Stimulated activated CD4-positive, alpha-beta T cell treated with anti-CD3 and anti-CD28 coated beads, Interleukin-12 subunit alpha, Interleukin-12 subunit beta, amount 100 ng/mL, for 48 hours (primary cell): ENCODE measurements at regions not wholly inside any gene's neighbourhood (a gene's known extent, or its start where the extent isn't known, plus 50 kb on each side); places are given as distances from the start of the nearest gene placed in this dataset.
"Not testable (repeated sequence)": the region's sequence is repeated elsewhere in the genome, so short reads cannot be mapped to it uniquely, and the experiment has no call there.

Experiments used
- DNase-seq, 3 donors: peaks; one replicate each; pipeline ENCODE4 v3.0.0-alpha.2; 2020; ENCODE audit warnings: low read depth in 2 of 3, low spot score in 1 of 3

DNA sequence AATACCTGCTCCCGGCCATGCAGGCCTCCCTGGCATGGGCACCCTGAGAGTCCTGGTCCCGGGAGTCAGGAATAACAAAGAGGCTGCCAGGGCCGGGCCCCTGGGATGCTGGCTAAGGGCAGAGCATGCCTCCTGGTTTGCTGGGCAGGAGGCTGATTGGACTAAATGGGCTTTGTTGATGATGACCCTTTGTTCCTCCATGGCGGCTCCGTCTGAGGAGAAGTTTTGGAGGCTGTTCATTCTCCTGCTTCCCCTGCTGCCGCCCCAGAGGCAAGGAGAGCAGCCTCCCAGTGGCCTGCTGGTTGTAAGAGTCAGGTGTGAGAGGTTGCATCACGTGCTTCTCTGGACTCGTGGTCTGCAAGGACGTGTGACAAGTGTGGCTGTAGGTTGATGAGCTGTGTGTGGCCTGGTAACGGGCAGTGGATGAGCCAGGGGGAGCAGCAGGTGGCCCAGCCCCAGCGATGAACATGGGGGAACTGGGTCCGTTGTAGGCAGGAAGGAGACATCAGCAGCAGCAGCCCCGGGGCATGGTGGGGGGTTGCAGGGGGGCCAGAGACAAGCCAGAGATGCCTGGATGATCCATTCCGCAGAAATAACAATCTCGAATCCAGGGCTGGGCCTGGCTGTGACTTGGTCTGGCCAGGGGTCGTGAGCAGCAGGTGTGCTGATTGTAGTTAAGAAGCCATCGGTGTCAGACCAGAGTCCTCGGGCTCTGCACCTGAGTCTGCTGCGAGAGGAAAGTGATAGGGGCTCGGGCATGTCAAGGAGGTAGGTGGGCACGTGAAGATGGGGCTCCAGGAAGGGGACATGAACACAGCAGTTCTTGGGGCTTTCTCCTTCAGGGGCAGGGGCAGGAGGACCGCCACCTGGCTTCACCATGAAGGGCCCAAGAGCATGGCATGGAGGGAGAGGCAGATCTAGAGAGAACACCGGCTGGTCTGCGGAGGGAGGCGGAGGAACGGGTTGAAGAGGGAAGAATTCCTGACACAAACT, 101.4 kb downstream of the TNFRSF13B start:
- DNase-seq: no peak

DNA sequence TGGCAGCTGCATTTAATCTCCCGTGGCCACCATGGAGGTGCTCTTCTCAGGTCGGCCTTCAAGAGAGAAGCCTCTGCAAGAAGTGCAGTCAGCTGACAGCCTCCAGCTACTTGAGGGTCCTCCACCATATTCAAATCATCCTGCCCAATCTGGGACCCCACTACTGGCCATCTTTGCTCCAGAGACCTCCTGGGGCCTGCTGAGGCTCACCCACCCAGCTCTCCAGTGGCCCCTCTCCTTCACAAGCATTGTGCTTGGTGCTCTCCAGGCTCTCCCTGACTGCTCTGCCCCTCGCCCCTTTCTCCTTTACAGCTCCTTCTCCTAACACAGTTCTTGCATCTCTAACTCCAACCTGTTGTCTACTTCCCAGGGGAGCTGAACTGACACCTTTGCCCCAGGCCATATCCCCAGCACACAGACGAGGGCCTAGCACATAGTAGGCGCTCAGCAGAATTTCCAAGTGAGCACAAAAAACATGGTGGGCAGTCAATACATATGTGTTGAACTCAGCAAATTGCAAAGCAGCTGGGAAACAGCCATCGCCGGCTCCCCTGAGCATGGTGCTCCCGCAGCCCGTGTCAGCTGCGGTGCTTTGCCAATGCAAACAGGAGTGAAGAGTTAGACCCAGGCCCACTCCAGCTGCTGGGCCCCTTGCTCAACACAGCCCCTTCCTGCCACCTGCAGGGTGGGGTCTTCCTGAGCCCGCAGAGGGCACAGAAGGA, 102.2 kb downstream of the TNFRSF13B start:
- DNase-seq: not testable (repeated sequence)

DNA sequence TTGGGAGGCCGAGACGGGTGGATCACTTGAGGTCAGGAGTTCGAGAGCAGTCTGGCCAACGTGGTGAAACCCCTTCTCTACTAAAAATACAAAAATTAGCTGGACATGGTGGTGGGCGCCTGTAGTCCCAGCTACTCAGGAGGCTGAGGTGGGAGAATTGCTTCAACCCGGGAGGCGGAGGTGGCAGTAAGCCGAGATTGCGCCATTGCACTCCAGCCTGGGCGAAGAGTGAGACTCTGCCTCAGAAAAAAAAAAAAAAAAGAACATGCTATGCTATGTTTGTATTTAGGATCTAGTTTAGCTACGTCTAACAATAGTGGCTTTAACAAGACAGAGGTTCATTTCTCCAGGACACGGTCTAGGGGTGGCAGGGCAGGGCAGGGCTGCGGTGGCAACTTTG, 103.3 kb downstream of the TNFRSF13B start:
- not testable (repeated sequence) for DNase-seq

DNA sequence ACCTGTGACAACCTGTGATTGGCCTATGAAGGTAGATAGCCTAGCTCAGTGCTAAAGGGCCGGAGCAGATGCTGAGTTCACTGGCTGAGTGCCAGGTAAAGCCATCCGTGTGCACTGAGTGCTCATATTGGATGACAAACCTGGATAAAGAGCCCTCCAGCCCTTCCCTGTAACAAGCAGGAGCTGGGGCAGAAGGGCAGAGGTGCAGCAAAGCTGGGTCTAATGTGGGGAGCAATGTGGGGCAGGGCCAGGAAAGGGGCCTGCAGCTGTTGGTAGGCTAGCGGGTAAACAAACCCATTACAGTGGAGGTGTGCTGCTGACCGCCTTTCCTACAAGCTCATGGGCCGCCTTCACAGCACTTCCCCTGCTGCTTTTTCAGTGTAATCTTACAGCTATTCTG, 104.4 kb downstream of the TNFRSF13B start:
- not testable (repeated sequence) for DNase-seq

DNA sequence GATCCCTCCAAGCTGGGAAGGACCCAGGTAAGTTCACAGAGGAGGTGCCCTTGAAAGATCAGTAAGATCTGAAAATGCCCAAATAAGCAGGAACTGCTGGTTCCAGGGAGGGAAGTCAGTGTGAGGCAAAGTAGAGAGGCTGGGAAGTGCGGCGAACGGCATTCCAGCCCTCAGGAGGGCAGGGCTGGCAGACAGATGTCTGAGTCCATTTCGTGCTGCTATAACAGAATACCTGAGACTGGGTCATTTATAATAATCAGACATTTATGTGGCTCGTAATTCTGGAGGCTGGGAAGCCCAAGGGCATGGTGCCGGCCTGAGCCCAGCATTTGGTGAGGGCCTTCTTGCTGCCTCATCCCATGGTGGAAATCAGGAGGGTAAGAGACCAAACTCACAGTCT, 105.1 kb downstream of the TNFRSF13B start:
- DNase-seq: not testable (repeated sequence)

DNA sequence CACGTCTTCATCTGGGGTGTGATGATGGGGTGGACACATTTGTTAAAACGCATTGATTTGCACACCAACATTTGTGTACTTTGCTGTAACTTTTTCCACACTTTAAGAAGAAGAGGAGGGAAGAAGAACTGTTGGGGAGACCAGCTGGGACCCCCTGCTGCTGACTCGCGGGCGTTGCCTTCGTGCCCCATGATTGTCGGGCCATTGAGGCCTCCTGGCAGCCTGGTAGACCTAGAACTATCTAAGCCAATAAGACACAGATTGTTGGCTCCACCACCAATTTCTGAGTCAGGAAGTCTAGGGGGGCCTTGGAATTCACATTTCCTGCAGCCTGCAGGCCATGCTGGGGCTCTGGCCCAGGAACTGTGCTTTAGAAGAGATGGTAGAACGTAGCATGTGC, 105.5 kb downstream of the TNFRSF13B start:
- no peak for DNase-seq

DNA sequence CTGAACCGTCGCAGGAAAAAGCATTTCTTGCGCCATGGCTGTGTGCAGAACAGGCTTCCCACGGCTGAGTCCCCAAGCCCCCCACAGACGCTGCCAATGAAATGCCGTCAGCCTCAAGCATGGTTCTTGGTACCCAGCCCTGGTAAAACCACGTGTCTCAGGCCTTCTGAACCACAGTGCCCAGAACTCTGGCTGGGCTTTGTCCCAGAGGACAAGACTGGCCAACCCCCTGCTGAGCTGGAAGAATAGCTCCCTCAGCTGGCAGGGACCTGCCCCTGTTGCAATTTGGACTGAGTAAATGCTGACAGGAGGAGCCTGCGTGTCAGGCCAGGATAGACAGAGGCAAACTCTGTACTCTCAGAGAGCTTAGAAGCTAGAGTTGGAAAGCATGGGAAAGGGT, 106.2 kb downstream of the TNFRSF13B start:
- DNase-seq: not testable (repeated sequence)

DNA sequence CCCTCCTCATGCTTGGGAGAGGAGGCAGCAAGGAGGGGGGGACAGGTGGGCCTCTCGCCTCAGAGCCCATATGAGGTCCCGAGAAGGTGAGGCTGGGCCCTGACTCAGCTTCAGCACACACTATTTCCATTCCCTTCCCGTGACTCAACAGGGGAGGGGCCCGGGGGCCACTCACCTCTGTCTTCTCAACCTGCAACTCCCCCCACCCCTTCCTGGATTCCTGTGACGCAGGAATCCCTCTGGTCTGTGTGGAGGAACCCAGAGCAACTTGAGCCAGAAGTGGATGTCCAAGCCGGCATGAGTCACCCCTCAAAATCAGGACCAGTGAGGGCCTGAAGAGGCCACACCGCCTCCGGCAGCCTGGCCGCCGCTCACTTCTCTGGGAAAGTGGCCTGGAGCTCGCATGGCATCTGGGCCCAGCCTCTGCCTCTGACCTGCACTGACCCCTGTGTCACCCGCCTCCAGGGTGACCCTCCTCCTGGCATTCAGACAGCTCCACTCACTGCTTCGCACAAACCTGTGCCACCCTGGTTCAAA, 106.8 kb downstream of the TNFRSF13B start:
- not testable (repeated sequence) for DNase-seq

DNA sequence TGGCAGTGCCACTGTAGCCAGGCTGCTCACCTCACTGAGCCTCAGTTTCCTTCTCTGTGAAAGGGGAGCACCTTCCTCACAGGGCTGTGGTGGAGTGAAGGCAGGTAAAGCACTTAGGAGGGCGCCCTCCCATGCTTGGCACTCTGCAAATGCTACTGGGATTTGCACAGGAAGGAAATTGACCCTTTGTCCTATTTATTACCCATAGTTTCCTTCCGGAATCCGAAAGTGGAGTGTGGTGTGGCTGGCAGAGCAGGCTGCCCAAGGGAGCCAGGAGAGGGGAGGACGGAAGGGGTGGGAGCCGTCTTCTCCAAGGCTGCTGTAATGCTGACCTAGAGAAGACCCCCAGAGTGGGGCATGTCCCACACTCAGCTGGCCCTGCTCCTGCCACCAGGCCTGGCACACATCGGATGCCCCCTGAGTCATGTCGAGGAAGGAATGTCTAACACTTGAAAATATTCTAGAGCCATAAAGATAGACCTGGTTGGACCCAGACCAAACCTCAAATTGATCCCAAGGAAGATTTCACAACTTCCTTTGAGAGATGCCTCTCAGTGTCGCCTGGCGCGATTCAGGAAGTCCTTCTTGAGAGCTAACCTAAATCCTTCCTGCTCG, 107.3 kb downstream of the TNFRSF13B start:
- DNase-seq: not testable (repeated sequence)

DNA sequence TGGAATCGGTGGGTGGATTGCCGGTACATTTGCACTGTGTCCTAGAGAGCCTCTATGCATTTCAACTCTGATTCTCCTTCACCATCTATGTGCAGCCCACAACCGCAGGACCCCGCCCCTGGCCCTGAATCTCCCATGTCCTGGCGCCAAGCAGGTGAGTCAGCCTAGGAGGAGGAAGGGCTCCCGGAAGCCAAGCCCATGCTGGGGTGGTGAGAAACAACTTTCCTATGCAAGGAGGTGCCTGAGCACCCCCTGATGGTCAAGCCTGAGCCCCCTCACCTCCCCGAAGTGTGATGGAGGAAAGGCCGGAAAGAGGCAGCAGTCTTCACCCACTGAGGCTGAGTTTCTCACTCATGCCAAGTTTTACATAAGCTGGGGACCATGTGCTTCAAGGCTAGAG, 110.8 kb downstream of the TNFRSF13B start:
- DNase-seq: not testable (repeated sequence)

DNA sequence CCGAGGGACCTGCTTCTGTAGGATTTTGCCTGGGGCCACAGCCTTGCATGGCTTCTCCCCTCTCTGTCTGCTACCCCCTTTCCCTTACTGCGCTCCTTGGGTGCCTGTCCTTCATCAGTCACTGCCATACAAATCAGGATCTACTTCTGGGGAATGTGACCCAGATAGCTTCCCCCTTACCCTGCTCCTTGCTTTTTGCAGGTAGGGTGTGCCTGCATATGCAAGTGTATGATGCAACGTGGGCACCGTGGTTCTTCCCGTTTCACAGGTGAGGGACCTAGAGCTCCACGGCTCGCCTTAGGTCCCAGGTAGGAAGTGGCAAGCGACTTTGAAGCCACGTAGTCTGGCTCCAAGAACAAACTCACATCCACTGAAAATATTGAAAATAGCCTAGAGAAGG, 111.5 kb downstream of the TNFRSF13B start:
- not testable (repeated sequence) for DNase-seq

DNA sequence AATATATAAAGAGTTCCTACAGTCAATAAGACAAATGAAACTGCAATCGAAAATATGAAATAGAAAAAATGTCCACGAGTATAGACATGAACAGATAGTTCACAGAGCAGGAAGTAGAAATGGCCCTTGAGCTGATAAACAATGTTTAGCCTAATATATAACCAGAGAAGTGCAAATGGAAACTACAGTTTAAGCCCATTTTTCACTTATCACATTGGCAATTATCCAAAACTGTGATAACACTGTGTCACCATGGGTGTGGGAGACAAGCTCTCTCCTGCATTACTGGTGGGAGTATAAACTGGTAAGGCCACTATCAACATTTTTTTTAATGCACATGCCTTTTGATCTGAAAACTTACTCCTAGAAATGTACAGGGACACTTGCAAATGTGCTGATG, 112.4 kb downstream of the TNFRSF13B start:
- not testable (repeated sequence) for DNase-seq

DNA sequence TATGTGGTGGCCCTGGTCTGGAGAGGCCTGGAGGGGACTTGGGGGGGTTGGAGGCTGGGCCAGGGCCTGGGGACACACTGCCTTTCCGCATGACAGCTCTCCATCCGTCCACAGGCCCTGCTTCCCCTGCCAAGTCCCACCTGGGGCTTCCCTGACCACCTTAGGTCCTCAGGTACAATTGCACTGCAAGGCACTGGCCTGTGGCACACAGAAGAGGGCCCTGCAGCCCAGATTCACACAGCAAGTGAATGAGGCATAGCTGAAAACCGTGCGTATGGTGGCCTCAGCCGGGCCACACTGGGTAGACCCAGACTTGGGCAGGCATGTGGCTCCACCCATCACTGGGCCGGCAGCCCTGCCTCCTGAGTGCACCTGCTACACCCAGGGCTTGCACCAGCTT, 114.2 kb downstream of the TNFRSF13B start:
- DNase-seq: not testable (repeated sequence)

DNA sequence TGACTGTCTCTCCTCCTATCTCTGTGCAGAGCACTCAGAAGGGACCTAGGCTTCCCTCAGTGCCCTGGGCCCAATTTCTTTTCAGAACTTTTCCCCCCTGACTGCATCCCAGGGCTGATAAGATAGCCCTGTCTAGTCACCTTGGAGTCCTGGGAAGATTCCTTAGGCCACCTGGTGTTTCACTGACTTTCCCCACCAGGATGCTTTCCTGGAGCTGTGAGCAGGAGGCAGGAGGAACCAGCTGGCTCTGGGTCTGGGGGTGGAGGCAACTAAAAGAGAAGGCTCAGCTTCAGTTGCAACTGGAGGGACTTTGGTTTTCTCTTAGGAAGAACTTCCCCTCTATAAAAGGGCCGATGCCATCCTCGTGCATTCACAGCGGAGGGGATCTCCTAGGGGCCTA, 115.1 kb downstream of the TNFRSF13B start:
- DNase-seq: not testable (repeated sequence)

DNA sequence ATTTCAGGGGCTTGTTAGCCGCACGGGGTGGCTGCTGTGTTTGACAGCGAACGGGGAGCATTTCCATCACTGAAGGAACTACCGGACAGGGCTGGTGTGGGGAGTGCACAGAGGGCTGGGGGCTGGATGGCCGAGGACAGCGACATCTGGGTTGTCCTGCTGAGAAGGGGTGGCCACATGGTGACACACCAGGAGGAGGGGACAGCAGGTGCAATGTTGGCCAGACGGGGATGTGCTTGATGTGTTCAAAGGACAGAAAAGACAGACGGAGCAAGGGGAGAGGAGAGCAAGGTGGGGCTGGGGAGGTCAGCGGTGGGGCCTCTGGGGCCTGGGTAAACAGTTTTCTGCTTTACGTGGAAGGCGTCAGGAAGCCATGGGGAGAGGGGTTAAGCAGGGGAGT, 115.7 kb downstream of the TNFRSF13B start:
- not testable (repeated sequence) for DNase-seq

DNA sequence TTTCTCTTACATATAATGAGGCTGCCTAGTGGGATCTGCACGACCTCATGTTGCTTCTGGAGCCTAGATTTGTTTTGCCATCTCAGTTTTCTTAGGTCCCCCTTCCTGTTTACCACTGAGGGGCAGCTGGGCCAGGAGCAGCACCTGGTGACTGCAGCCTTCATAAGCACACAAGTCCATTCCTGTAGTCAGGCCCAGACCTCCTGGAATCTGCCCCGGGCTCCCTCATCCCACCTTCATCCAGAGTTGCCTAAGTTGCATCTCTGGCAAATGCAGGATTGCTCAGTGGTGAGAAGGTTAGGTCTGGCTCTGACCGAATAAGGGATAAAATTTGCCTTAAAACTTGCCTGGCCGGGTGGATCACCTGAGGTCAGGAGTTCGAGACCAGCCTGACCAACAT, 117.3 kb downstream of the TNFRSF13B start:
- DNase-seq: not testable (repeated sequence)

DNA sequence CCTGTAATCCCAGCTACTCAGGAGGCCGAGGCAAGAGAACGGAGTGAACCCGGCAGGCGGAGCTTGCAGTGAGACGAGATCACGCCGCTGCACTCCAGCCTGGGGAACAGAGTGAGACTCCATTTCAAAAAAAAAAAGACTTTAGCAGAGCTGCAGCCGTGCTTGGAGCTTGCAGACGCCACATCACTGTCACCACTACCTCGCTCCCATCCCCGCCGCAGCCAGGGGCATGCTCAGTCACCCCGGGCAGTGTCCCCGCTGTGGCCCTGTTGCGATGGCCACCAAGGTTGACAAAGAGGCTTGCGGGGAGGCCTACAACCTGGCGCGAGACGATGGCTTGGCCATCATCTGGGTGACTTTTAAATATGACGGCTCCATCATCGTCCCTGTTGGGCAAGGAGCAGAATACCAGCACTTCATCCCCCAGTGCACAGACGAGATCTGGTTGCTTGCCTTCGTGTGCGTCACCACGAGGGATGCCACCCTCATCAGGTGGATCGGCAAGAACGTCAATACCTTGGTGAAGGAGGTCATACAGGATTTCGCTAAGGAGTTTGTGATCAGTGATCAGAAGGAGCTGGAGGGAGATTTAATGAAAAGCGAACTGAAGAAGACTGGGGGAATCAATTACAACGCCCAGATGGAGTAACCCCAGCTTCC, 118.1 kb downstream of the TNFRSF13B start:
- no peak for DNase-seq

DNA sequence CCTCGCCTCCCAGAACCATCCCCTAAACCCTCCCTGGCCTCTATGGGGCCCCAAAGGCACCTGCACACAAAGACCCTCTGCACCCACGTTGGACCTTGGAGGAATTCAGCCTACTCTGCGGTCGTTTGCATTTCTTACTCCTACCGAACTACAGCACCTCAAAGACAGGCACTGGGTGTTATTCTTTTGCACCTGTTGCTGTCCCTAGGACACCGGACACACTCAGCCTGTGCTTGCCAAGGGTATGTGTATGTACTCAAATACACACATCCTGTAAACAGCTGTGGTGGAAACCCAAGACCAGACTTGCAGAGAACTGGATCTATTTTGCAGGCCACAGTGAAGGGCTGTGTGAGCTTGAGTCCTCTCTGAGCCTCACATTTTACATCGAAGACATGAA, 122.1 kb downstream of the TNFRSF13B start:
- not testable (repeated sequence) for DNase-seq

DNA sequence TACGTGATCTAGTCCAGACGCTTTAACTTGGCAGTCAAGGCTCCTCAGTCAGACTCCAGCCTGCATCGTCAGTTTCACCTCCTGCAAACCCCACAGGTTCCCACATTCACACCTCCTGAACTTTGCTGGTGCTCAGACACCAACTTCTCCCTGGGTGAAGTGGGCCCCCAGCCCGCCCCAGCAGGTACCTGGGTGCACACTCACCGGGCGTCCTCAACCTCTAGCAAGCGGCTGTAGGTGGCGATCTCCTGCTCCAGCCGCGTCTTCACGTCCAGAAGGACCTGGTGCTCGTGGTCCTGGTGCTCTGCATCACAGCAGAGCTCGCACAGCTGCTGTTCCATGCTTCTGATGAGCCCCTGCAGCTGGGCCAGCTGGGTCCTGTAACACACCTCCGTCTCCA, 122.9 kb downstream of the TNFRSF13B start:
- DNase-seq: not testable (repeated sequence)

DNA sequence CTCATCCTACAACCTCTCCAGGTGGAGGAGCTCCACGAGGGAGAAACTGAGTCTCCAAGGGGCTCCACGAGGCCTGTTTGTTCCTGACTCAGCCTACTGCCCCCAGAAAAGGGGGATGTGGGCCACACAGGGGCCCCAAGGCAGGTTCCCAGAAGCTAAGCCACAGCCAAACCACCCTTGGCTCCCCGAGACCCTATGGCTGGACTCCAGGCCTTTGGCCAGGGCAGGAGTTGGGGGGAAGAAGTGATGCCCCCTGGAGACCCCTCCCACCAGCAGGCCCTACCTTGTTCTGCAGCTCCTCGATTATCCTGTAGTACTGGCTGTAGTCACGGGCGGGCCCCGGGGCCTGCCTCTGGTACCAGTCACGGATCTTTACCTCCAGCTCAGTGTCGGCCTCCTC, 126.8 kb downstream of the TNFRSF13B start:
- not testable (repeated sequence) for DNase-seq

DNA sequence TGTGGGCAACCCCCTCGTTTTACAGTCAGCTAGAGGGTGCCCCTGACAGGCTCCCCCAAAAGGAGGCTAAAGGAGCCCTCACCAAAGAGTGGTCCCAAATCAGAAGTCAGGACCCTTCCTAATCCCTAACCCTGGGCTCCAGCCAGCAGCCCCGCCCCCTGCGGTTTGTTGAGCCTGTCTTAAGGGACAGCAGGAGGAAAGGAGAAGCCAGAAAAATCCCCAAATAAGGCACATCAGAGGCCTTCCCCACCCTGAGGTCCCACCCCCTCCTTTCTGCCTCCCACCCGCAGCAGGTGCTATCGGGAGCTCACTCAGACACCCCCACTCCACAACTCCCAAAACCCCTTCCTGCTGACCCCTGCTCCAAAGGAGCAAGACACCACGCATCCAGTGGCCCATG, 127.2 kb downstream of the TNFRSF13B start:
- not testable (repeated sequence) for DNase-seq
